SK-N-MC (cell line): ENCODE measurements at regions not wholly inside any gene's neighbourhood (a gene's known extent, or its start where the extent isn't known, plus 50 kb on each side); places are given as distances from the start of the nearest gene placed in this dataset.
"Not testable (repeated sequence)": the region's sequence is repeated elsewhere in the genome, so short reads cannot be mapped to it uniquely, and the experiment has no call there.

Experiments used
- DNase-seq: peaks from one replicate; pipeline ENCODE4 v3.0.0-alpha.2; 2011; ENCODE audit warnings: low read depth, low spot score
- H3K27ac ChIP-seq: fragments of 200-600 bp; sonication (generic); 2 replicates; pipeline ENCODE4 v1.5.1; 2016; ENCODE audit warnings: mixed run types
- H3K36me3 ChIP-seq: fragments of 200-600 bp; sonication (generic); 2 replicates; pipeline ENCODE4 v1.6.1; 2017; ENCODE audit warnings: antibody characterized with exemption, low read length, mixed read lengths; ENCODE audit not compliant: insufficient read depth
- H3K4me3 ChIP-seq: fragments of 200-600 bp; sonication (generic); 2 replicates; pipeline ENCODE4 v1.5.1; 2016
- H3K9ac ChIP-seq: fragments of 200-600 bp; sonication (generic); 2 replicates; pipeline ENCODE4 v1.8.0; 2017; ENCODE audit warnings: mixed run types, mixed read lengths; ENCODE audit not compliant: insufficient read length
- H3K9me3 ChIP-seq: fragments of 200-600 bp; sonication (generic); 2 replicates; pipeline ENCODE4 v1.6.1; 2017; ENCODE audit warnings: low read depth, mild to moderate bottlenecking, antibody characterized with exemption, low read length, moderate library complexity, mixed read lengths
- EZH2 ChIP-seq: fragments of 200-600 bp; sonication (generic); IDR thresholded peaks from one replicate; pipeline ENCODE4 v1.6.1; 2017; ENCODE audit warnings: antibody characterized with exemption
- FOXP2 ChIP-seq: optimal IDR thresholded peaks from 2 replicates; pipeline ENCODE3; 2011; ENCODE audit warnings: mild to moderate bottlenecking, moderate library complexity; ENCODE audit not compliant: insufficient read depth; ENCODE audit errors: extremely low read length, control extremely low read depth
- POLR2AphosphoS5 ChIP-seq: IDR thresholded peaks from 2 replicates; pipeline ENCODE4 v1.6.1; 2012; ENCODE audit warnings: mild to moderate bottlenecking, low read depth, low read length, borderline replicate concordance

GRCh38 chr14:66010695-66011094 is 475.5 kb upstream of the CCDC196 start:
- Histone ChIP-seq H3K27ac (no peak overlapping the region), H3K4me3 (0 out of 2 replicates have a peak overlapping the region, but pooled peaks have one; percentile 12), H3K36me3 (no peaks in the 10 kb centered on the region), H3K9ac (no peak overlapping the region), H3K9me3 (no peaks in the 10 kb centered on the region)
- TF ChIP-seq EZH2 = no peak
- TF ChIP-seq POLR2AphosphoS5 = no peak
- TF ChIP-seq FOXP2 = no peak
- no peak for DNase-seq

GRCh38 chr14:66011855-66012254 is 474.3 kb upstream of the CCDC196 start:
- Histone ChIP-seq H3K4me3 (no peak overlapping the region), H3K27ac (no peak overlapping the region), H3K36me3 (no peaks in the 10 kb centered on the region), H3K9ac (no peak overlapping the region), H3K9me3 (no peaks in the 10 kb centered on the region)
- TF ChIP-seq POLR2AphosphoS5 (no peak), FOXP2 (no peak)
- no peak for DNase-seq

- not testable (repeated sequence) for H3K4me3 ChIP-seq, H3K9ac ChIP-seq, H3K36me3 ChIP-seq, DNase-seq, H3K9me3 ChIP-seq, H3K27ac ChIP-seq
These were observed 472.6 kb upstream of the CCDC196 start for GRCh38 chr14:66013607-66014006.

GRCh38 chr14:66015071-66015780 is 470.9 kb upstream of the CCDC196 start:
- H3K36me3 ChIP-seq = no peaks in the 10 kb centered on the region
- no peak overlapping the region for H3K9ac ChIP-seq
- no peak for DNase-seq
- TF ChIP-seq EZH2 = no peak
- TF ChIP-seq POLR2AphosphoS5 = no peak
- TF ChIP-seq FOXP2 = no peak
- H3K27ac ChIP-seq = no peak overlapping the region
- H3K4me3 ChIP-seq = no peak overlapping the region
- H3K9me3 ChIP-seq = no peaks in the 10 kb centered on the region

- no peak for TF ChIP-seq POLR2AphosphoS5
- TF ChIP-seq FOXP2 = no peak
- no peak for TF ChIP-seq EZH2
- H3K9ac ChIP-seq = no peak overlapping the region
- H3K27ac ChIP-seq = no peak overlapping the region
- no peaks in the 10 kb centered on the region for H3K9me3 ChIP-seq
- H3K36me3 ChIP-seq = no peaks in the 10 kb centered on the region
- no peak for DNase-seq
- H3K4me3 ChIP-seq = no peak overlapping the region
These were observed 468.2 kb upstream of the CCDC196 start for GRCh38 chr14:66017927-66018326.

GRCh38 chr14:66022526-66022925 is 463.6 kb upstream of the CCDC196 start:
- Histone ChIP-seq H3K27ac (no peak overlapping the region), H3K4me3 (no peak overlapping the region), H3K9ac (no peak overlapping the region), H3K36me3 (no peaks in the 10 kb centered on the region), H3K9me3 (no peaks in the 10 kb centered on the region)
- no peak for DNase-seq
- no peak for TF ChIP-seq FOXP2
- no peak for TF ChIP-seq EZH2
- TF ChIP-seq POLR2AphosphoS5 = no peak

- H3K9ac ChIP-seq = no peak overlapping the region
- H3K36me3 ChIP-seq = no peaks in the 10 kb centered on the region
- DNase-seq = no peak
- H3K27ac ChIP-seq = no peak overlapping the region
- TF ChIP-seq POLR2AphosphoS5 = no peak
- TF ChIP-seq EZH2 = no peak
- TF ChIP-seq FOXP2 = no peak
- H3K9me3 ChIP-seq = no peaks in the 10 kb centered on the region
- no peak overlapping the region for H3K4me3 ChIP-seq
These were observed 460.4 kb upstream of the CCDC196 start for GRCh38 chr14:66025779-66026178.

- not testable (repeated sequence) for H3K27ac ChIP-seq, H3K9me3 ChIP-seq, DNase-seq, H3K9ac ChIP-seq, H3K4me3 ChIP-seq, H3K36me3 ChIP-seq
These were observed 454.2 kb upstream of the CCDC196 start for GRCh38 chr14:66031981-66032380.

- no peak overlapping the region for H3K9ac ChIP-seq
- no peaks in the 10 kb centered on the region for H3K36me3 ChIP-seq
- no peaks in the 10 kb centered on the region for H3K9me3 ChIP-seq
- no peak overlapping the region for H3K27ac ChIP-seq
- no peak overlapping the region for H3K4me3 ChIP-seq
- DNase-seq = no peak
- TF ChIP-seq FOXP2 (no peak), POLR2AphosphoS5 (no peak), EZH2 (no peak)
These were observed 453.4 kb upstream of the CCDC196 start for GRCh38 chr14:66032800-66033199.
